ENCODE measurements at regions not wholly inside any gene's neighbourhood (a gene's known extent, or its start where the extent isn't known, plus 50 kb on each side); places are given as distances from the start of the nearest gene placed in this dataset.
A peak's percentile ranks its signal among the peaks of the same experiment; 100 is the strongest.

DNA sequence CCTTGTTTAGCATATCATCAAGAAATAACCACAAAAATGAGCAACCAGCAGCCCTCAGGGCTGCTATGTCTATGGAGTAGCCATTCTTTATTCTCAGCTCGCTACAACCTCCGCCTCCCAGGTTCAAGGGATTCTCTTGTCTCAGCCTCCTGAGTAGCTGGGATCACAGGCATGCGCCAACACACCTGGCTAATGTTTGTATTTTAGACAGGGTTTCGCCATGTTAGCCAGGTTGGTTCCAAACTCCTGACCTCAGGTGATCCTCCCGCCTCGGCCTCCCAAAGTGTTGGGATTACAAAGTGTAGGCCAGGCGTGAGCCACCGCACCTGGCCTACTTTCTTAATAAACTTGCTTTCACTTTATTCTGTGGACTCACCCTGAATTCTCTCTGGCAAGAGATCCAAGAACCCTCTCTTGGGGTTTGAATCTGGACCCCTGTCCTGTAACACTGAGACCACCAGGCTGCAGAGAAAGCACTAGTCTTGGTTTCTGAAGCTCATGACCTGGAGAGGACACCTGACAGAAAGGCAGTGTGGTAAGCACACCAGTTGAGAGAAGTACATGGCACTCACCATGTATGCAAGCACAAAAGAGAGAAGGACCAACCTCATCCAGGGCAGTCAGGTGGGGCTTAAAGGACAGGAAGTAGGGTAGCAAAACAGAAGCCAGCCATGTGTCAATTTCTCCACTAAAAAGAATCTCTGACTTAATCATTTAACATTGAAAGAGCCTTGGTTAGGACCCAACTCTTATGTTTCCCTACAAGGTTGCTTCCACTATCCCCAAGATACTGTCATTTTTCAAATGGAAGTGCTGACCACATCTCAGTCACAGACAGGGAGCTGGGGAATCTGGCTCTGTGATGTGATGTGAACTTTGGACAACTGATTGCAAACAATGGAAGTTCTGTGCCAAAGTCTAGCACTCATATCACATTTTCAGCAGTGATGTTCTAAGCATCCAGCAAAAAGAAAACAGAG is 97.4 kb upstream of the DST start:
- H3K9me3 Mint-ChIP-seq, result no peaks in the 10 kb centered on the region

DNA sequence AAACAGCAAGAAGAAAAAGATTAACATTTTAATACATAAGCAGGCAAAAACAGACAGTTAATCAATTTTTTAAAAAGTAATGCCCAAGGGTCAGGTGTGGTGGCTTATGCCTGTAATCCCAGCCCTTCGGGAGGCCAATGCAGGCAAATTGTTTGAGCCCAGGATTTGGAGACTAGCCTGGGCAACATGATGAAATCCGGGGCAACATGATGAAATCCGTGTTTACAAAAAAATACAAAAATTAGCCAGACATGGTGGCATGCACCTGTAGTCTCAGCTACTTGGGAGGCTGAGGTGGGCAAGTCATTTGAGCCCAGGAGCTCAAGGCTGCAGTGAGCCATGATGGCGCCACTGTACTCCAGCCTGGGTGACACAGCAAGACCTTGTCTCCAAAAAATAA is 94.1 kb upstream of the DST start:
- no peak overlapping the region for H3K4me3 Mint-ChIP-seq
- H3K27me3 Mint-ChIP-seq (ENCODE audit: low read depth), result no peaks in the 10 kb centered on the region
- H3K9me3 Mint-ChIP-seq, result no peaks in the 10 kb centered on the region
- no peaks in the 10 kb centered on the region for H3K36me3 Mint-ChIP-seq (ENCODE audit: low read depth)
- no peak overlapping the region for H3K27ac Mint-ChIP-seq
- H3K4me1 Mint-ChIP-seq, result peaks cover 5% of the 10 kb centered on the region
- TF ChIP-seq, protein P1, sequence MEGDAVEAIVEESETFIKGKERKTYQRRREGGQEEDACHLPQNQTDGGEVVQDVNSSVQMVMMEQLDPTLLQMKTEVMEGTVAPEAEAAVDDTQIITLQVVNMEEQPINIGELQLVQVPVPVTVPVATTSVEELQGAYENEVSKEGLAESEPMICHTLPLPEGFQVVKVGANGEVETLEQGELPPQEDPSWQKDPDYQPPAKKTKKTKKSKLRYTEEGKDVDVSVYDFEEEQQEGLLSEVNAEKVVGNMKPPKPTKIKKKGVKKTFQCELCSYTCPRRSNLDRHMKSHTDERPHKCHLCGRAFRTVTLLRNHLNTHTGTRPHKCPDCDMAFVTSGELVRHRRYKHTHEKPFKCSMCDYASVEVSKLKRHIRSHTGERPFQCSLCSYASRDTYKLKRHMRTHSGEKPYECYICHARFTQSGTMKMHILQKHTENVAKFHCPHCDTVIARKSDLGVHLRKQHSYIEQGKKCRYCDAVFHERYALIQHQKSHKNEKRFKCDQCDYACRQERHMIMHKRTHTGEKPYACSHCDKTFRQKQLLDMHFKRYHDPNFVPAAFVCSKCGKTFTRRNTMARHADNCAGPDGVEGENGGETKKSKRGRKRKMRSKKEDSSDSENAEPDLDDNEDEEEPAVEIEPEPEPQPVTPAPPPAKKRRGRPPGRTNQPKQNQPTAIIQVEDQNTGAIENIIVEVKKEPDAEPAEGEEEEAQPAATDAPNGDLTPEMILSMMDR (IDR thresholded peaks at IDR 0.05; ENCODE audit: unreplicated experiment in 3 of 3), result no peak

More for the DNA sequence above, 97.4 kb upstream of the DST start:
- H3K36me3 Mint-ChIP-seq (ENCODE audit: low read depth), result no peaks in the 10 kb centered on the region
- TF ChIP-seq, protein P1 (IDR thresholded peaks at IDR 0.05; ENCODE audit: unreplicated experiment in 3 of 3), result no peak
- H3K27ac Mint-ChIP-seq, result no peak overlapping the region
- H3K27me3 Mint-ChIP-seq (ENCODE audit: low read depth), result no peaks in the 10 kb centered on the region
- peaks cover 24% of the 10 kb centered on the region for H3K4me1 Mint-ChIP-seq
- no peak overlapping the region for H3K4me3 Mint-ChIP-seq

DNA sequence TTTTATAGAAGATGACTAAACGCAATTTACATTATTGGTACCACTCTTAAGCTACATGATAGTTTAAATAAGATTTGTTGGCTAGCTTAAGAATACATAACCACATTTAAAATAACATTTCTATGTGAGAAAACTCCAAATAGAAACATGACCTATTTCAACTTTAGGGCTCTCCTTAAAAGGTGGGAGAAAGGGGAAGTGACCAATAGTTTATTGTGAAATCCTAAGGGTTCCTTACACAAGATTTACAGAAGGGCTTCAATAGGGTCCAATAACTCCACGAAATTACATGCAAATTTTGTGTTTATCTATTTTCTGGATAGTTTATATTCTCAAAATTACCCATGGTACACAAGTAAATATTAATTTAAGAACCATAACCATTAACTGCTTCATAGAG is 91.6 kb upstream of the DST start:
- Mint-ChIP-seq H3K27ac (no peak overlapping the region), H3K27me3 (ENCODE audit: low read depth) (no peaks in the 10 kb centered on the region), H3K9me3 (no peaks in the 10 kb centered on the region), H3K36me3 (ENCODE audit: low read depth) (no peaks in the 10 kb centered on the region), H3K4me3 (no peak overlapping the region), H3K4me1 (no peaks in the 10 kb centered on the region)
- TF ChIP-seq, protein P1 (IDR thresholded peaks at IDR 0.05; ENCODE audit: unreplicated experiment in 3 of 3), result no peak

DNA sequence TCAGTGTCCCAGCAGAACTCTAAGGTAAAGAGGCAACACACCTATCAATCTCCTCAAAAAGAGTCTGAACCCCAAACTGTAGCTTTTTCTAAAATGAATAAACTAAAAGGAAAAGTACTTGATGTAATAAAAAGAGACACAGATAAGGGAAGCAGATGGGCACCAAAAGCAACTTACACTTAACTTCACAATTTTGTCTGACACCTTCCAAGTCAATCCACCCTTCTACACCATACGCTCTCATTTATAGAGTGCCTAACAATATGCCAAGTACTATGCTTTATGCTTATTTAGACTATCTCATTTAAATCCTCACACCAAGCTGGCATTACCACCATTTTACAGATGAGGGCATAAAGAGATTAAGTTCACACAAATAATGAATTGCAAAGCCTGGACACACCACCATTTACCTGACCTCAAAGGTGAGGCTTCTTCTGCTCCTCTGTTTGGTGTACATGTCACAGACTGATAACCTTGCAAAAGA is 90.6 kb upstream of the DST start:
- Mint-ChIP-seq H3K4me3 (no peak overlapping the region), H3K27ac (peak overlapping the region in 2 of 3 experiments; percentile 5 to 23), H3K4me1 (no peaks in the 10 kb centered on the region), H3K27me3 (ENCODE audit: low read depth) (no peaks in the 10 kb centered on the region), H3K9me3 (no peaks in the 10 kb centered on the region), H3K36me3 (ENCODE audit: low read depth) (no peaks in the 10 kb centered on the region)
- TF ChIP-seq, protein P1 (IDR thresholded peaks at IDR 0.05; ENCODE audit: unreplicated experiment in 3 of 3), result no peak

DNA sequence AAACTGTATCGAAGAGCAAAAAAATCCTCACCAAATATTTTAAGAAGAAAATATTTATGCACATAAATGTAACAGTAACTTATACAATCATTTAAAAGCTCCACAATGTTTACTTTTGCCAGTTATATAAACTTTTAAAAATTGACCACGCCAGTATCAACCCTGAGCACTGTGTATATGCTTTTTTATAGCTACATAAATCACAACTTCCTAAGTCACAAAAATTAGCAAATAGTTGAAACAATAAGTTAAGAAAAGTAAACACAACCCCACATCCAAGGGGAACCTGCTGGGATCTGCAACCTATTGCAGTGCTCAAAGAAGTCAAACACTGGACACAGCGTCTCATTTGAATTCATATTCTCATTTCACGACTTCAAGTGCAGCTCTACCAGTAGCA is 89.8 kb upstream of the DST start:
- H3K9me3 Mint-ChIP-seq, result no peaks in the 10 kb centered on the region
- H3K27ac Mint-ChIP-seq, result peak overlapping the region in 2 of 3 experiments; percentile 23 to 70
- no peaks in the 10 kb centered on the region for H3K36me3 Mint-ChIP-seq (ENCODE audit: low read depth)
- no peak overlapping the region for H3K4me3 Mint-ChIP-seq
- no peaks in the 10 kb centered on the region for H3K4me1 Mint-ChIP-seq
- TF ChIP-seq, protein P1 (IDR thresholded peaks at IDR 0.05; ENCODE audit: unreplicated experiment in 3 of 3), result no peak
- no peaks in the 10 kb centered on the region for H3K27me3 Mint-ChIP-seq (ENCODE audit: low read depth)
